ENCODE measurements at regions not wholly inside any gene's neighbourhood (a gene's known extent, or its start where the extent isn't known, plus 50 kb on each side); places are given as distances from the start of the nearest gene placed in this dataset.

- no peak overlapping the region for H3K27ac Mint-ChIP-seq
- H3K4me3 Mint-ChIP-seq = no peak overlapping the region
- H3K9me3 Mint-ChIP-seq = no peaks in the 10 kb centered on the region
- no peak for DNase-seq
- H3K27me3 Mint-ChIP-seq = peaks cover 10 to 20% of the 10 kb centered on the region in 2 donors
- no peaks in the 10 kb centered on the region for H3K36me3 Mint-ChIP-seq (ENCODE audit: insufficient read depth)
- peaks cover 2 to 7% of the 10 kb centered on the region in 2 donors for H3K4me1 Mint-ChIP-seq (ENCODE audit: low read depth in 2 of 2)
- ATAC-seq (replicated peaks) = no peak
These were observed 90.1 kb upstream of the RGMA start for GRCh38 chr15:93179072-93179471.

- H3K27ac Mint-ChIP-seq = no peak overlapping the region
- peaks cover 2 to 7% of the 10 kb centered on the region in 2 donors for H3K4me1 Mint-ChIP-seq (ENCODE audit: low read depth in 2 of 2)
- peaks cover 10 to 23% of the 10 kb centered on the region in 2 donors for H3K27me3 Mint-ChIP-seq
- H3K4me3 Mint-ChIP-seq = no peak overlapping the region
- H3K9me3 Mint-ChIP-seq = no peaks in the 10 kb centered on the region
- no peak for DNase-seq
- H3K36me3 Mint-ChIP-seq (ENCODE audit: insufficient read depth) = no peaks in the 10 kb centered on the region
- no peak for ATAC-seq (replicated peaks)
These were observed 89.4 kb upstream of the RGMA start for GRCh38 chr15:93178371-93178770.

- Mint-ChIP-seq H3K36me3 (ENCODE audit: insufficient read depth) (no peaks in the 10 kb centered on the region), H3K4me1 (ENCODE audit: low read depth in 2 of 2) (peaks cover 2 to 7% of the 10 kb centered on the region in 2 donors), H3K27me3 (peaks cover 26 to 38% of the 10 kb centered on the region in 2 donors), H3K27ac (no peak overlapping the region), H3K9me3 (peaks cover 0 to 2% of the 10 kb centered on the region in 2 donors), H3K4me3 (no peak overlapping the region)
- ATAC-seq (replicated peaks) = no peak
- DNase-seq = no peak
These were observed 87.1 kb upstream of the RGMA start for GRCh38 chr15:93176065-93176464.

DNA sequence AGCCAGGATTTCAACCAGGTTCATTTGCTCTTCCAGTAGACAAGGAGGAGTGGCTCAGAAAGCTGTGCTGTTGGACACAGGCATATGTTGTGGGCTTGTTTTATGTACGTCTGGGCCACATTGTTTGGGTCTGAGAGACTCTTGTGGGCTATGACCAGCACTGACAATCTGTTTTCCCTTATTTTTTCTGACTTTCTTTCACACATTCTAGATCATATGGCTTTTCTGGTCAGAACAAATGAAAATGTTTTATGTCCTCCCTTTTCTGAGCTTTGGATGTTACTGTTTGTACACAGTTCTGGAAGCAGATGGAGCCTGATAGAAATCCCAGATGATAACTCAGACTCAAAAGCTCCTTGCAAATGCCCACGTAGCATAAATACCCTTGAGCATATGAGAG is 85.8 kb upstream of the RGMA start:
- no peak for ATAC-seq (replicated peaks)
- no peak overlapping the region for H3K4me3 Mint-ChIP-seq
- H3K27me3 Mint-ChIP-seq = peaks cover 34 to 48% of the 10 kb centered on the region in 2 donors
- no peaks in the 10 kb centered on the region for H3K36me3 Mint-ChIP-seq (ENCODE audit: insufficient read depth)
- no peak for DNase-seq
- peaks cover 0 to 2% of the 10 kb centered on the region in 2 donors for H3K9me3 Mint-ChIP-seq
- no peak overlapping the region for H3K27ac Mint-ChIP-seq
- peaks cover 2 to 7% of the 10 kb centered on the region in 2 donors for H3K4me1 Mint-ChIP-seq (ENCODE audit: low read depth in 2 of 2)

- Mint-ChIP-seq H3K27ac (no peak overlapping the region), H3K9me3 (peaks cover 0 to 2% of the 10 kb centered on the region in 2 donors), H3K36me3 (ENCODE audit: insufficient read depth) (no peaks in the 10 kb centered on the region), H3K4me3 (no peak overlapping the region), H3K4me1 (ENCODE audit: low read depth in 2 of 2) (peaks cover 0 to 7% of the 10 kb centered on the region in 2 donors), H3K27me3 (peaks cover 40 to 56% of the 10 kb centered on the region in 2 donors)
- ATAC-seq (replicated peaks) (no peak), DNase-seq (no peak)
These were observed 84.4 kb upstream of the RGMA start for GRCh38 chr15:93173369-93173768.

DNA sequence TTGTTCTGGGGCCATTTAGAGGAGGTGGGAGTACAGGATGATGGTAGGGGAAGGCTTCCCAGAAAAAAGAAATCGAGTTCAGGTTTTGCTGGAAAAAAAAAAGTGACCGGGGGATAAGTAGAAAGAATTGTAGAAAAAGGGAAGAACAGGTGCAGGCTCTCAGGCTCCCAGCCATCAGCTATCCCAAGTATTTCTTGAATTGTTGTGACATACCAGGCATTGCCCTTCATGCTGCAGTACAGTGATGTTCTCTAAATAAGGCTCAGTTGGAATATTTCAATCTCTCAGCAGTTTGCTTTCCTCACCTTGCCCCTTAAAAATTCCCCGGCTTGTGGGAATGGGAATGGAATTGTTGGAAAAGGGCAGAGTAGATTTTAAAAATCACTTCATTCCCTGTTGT is 82.5 kb upstream of the RGMA start:
- no peak overlapping the region for H3K4me3 Mint-ChIP-seq
- ATAC-seq (replicated peaks) (no peak), DNase-seq (no peak)
- peaks cover 46 to 72% of the 10 kb centered on the region in 2 donors for H3K27me3 Mint-ChIP-seq
- peaks cover 4 to 14% of the 10 kb centered on the region in 2 donors for H3K4me1 Mint-ChIP-seq (ENCODE audit: low read depth in 2 of 2)
- no peak overlapping the region for H3K27ac Mint-ChIP-seq
- H3K9me3 Mint-ChIP-seq = peaks cover 0 to 2% of the 10 kb centered on the region in 2 donors
- H3K36me3 Mint-ChIP-seq (ENCODE audit: insufficient read depth) = no peaks in the 10 kb centered on the region

- H3K9me3 Mint-ChIP-seq = peaks cover 0 to 2% of the 10 kb centered on the region in 2 donors
- no peak overlapping the region for H3K27ac Mint-ChIP-seq
- DNase-seq (no peak), ATAC-seq (replicated peaks) (no peak)
- peaks cover 3% of the 10 kb centered on the region for H3K36me3 Mint-ChIP-seq (ENCODE audit: insufficient read depth)
- no peak overlapping the region for H3K4me3 Mint-ChIP-seq
- peaks cover 6 to 10% of the 10 kb centered on the region in 2 donors for H3K4me1 Mint-ChIP-seq (ENCODE audit: low read depth in 2 of 2)
- H3K27me3 Mint-ChIP-seq = peaks cover 41 to 71% of the 10 kb centered on the region in 2 donors
These were observed 81.3 kb upstream of the RGMA start for GRCh38 chr15:93170329-93170728.

- no peak for ATAC-seq (replicated peaks)
- H3K4me1 Mint-ChIP-seq (ENCODE audit: low read depth in 2 of 2) = peaks cover 14 to 15% of the 10 kb centered on the region in 2 donors
- DNase-seq = no peak
- H3K4me3 Mint-ChIP-seq = no peak overlapping the region
- no peak overlapping the region for H3K27ac Mint-ChIP-seq
- peaks cover 36 to 57% of the 10 kb centered on the region in 2 donors for H3K27me3 Mint-ChIP-seq
- peaks cover 3% of the 10 kb centered on the region for H3K36me3 Mint-ChIP-seq (ENCODE audit: insufficient read depth)
- H3K9me3 Mint-ChIP-seq = peaks cover 0 to 2% of the 10 kb centered on the region in 2 donors
These were observed 79.9 kb upstream of the RGMA start for GRCh38 chr15:93168910-93169309.

DNA sequence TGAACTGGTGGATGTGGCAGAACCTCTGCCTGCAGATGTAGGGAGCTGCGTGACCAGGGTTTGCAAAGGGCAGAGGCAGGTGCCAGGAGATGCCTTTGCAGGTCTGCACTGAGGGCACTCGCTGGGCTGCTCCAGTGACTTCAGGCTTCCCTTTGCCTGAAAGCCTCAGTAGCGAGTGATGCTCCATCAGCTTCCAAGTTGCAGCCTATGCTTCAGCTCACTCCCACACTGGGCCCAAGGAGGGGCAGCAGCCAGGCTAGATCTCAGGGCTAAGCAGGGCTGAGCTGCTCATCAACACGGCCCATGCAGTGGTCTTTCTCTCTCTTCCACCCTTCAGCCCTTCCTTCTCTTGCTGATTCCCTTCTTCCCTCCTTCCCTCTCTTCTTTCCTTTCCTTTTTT is 78.3 kb upstream of the RGMA start:
- H3K4me1 Mint-ChIP-seq (ENCODE audit: low read depth in 2 of 2) = peaks cover 14 to 15% of the 10 kb centered on the region in 2 donors
- peaks cover 3% of the 10 kb centered on the region for H3K36me3 Mint-ChIP-seq (ENCODE audit: insufficient read depth)
- H3K27ac Mint-ChIP-seq = no peak overlapping the region
- no peak for ATAC-seq (replicated peaks)
- H3K4me3 Mint-ChIP-seq = no peak overlapping the region
- H3K27me3 Mint-ChIP-seq = peaks cover 29 to 51% of the 10 kb centered on the region in 2 donors
- no peaks in the 10 kb centered on the region for H3K9me3 Mint-ChIP-seq
- DNase-seq = no peak

DNA sequence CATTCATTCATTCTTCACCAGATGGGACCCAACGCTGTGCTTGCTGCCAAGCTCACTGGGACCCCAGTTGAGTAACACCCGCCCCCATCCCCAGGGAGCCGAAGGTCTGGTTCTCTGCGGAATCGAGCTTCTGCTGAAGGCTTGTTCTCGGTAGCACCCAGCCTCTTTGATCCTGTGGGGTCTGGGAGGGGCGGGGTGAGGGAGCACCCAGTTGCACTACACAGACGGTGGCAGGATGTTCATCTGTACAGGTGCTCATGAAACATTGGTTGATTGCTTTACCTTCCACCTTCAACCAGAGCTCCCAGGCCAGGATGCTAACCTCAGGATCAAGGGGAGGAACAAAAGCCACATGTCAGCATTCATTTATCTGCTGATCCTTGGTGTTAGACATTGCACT is 77.7 kb upstream of the RGMA start:
- H3K27ac Mint-ChIP-seq = no peak overlapping the region
- H3K36me3 Mint-ChIP-seq (ENCODE audit: insufficient read depth) = peaks cover 3% of the 10 kb centered on the region
- no peak overlapping the region for H3K4me3 Mint-ChIP-seq
- H3K9me3 Mint-ChIP-seq = no peaks in the 10 kb centered on the region
- ATAC-seq (replicated peaks) = peak; percentile 29
- no peak for DNase-seq
- H3K4me1 Mint-ChIP-seq (ENCODE audit: low read depth in 2 of 2) = peaks cover 16 to 18% of the 10 kb centered on the region in 2 donors
- H3K27me3 Mint-ChIP-seq = peaks cover 27 to 55% of the 10 kb centered on the region in 2 donors

DNA sequence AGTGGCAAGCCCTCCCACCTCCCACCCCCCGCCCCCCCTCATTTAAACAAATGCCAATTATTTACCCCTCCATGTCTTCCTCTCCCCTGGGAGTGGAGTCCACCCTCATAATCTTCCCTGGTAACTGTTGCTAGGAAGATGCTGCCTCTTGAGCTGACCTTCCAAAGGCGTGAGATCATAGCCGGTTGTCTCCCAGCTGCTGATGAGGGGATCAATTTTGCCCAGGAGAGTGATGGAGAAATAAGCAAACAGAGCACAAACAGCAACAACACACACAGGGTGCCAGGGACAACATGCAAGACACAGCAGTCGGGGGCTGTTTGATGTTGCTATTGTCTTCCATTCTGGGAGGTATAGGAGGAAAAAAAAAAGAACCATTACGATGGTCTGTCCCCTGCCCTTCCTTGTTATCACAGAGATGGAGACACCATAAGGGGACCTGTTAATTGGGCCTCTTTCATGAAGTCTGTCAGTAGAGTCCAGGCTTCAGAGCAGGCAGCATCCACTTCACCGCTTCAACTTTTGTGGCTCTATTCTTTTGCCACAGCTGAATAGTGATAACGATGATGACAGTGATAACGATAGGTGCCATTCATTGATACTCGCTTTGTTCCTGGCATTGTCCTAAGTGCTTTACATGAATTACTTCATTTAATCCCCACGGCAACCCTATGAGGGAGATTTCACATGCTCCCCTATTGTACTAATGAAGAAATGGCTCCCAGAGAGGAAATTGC is 76.9 kb upstream of the RGMA start:
- no peaks in the 10 kb centered on the region for H3K9me3 Mint-ChIP-seq
- no peak overlapping the region for H3K27ac Mint-ChIP-seq
- ATAC-seq (replicated peaks) = no peak
- peaks cover 18% of the 10 kb centered on the region in 2 donors for H3K4me1 Mint-ChIP-seq (ENCODE audit: low read depth in 2 of 2)
- H3K4me3 Mint-ChIP-seq = no peak overlapping the region
- no peak for DNase-seq
- H3K27me3 Mint-ChIP-seq = peaks cover 19 to 47% of the 10 kb centered on the region in 2 donors
- peaks cover 3% of the 10 kb centered on the region for H3K36me3 Mint-ChIP-seq (ENCODE audit: insufficient read depth)

DNA sequence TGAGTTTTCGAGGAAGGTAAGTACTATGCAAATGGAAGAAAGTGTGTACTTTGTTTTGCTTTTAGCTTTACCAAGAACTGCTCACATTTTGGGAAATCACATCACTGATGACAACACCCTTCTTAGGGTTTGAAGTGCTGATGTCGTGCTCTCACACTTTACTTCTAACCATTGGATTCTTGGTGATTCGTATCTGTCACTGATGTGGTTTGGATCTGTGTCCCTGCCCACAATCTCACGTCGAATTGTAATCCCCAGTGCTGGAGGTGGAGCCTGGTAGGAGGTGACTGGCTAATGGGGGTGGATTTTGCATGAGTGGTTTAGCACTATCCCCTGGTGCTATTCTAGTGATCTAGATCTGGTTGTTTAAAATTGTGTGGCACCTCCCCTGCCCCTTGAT is 75.4 kb upstream of the RGMA start:
- no peak overlapping the region for H3K4me3 Mint-ChIP-seq
- ATAC-seq (replicated peaks) = peak; percentile 84
- H3K27me3 Mint-ChIP-seq = peaks cover 13 to 38% of the 10 kb centered on the region in 2 donors

DNA sequence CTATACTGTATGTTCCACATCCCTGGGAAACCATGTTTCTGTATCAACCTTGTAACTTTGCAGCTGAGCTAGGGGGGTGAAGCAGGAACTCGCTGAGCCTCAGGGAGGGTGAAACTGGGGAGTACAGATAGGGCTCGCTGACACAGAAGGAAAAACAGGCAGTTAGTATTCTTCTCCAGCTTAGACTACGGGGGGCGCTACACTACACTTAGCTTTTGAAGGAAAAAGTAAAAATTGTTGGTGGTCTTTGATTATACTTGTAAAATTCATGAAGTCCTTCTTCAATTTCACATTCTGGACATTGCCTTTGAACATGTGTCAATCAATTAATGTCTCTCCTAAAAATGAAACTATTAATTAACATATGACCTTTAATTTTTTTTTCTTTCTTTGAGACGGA is 73.5 kb upstream of the RGMA start:
- no peak overlapping the region for H3K4me3 Mint-ChIP-seq
- H3K9me3 Mint-ChIP-seq = no peaks in the 10 kb centered on the region
- peaks cover 14 to 18% of the 10 kb centered on the region in 2 donors for H3K4me1 Mint-ChIP-seq (ENCODE audit: low read depth in 2 of 2)
- DNase-seq (no peak), ATAC-seq (replicated peaks) (no peak)
- H3K36me3 Mint-ChIP-seq (ENCODE audit: insufficient read depth) = peaks cover 3% of the 10 kb centered on the region
- peaks cover 0 to 23% of the 10 kb centered on the region in 2 donors for H3K27me3 Mint-ChIP-seq
- H3K27ac Mint-ChIP-seq = no peak overlapping the region

More for the DNA sequence above, 75.4 kb upstream of the RGMA start:
- peaks cover 18% of the 10 kb centered on the region in 2 donors for H3K4me1 Mint-ChIP-seq (ENCODE audit: low read depth in 2 of 2)
- peak overlapping the region in 1 of 2 donors; percentile 10 for H3K27ac Mint-ChIP-seq
- H3K9me3 Mint-ChIP-seq = no peaks in the 10 kb centered on the region
- DNase-seq = peak in 2 of 3 experiments; percentile 12 to 18
- H3K36me3 Mint-ChIP-seq (ENCODE audit: insufficient read depth) = peaks cover 3% of the 10 kb centered on the region

GRCh38 chr15:93159930-93160329 is 70.9 kb upstream of the RGMA start:
- no peaks in the 10 kb centered on the region for H3K36me3 Mint-ChIP-seq (ENCODE audit: insufficient read depth)
- H3K27ac Mint-ChIP-seq = no peak overlapping the region
- H3K4me1 Mint-ChIP-seq (ENCODE audit: low read depth in 2 of 2) = peaks cover 9 to 12% of the 10 kb centered on the region in 2 donors
- ATAC-seq (replicated peaks) = no peak
- no peak for DNase-seq
- H3K9me3 Mint-ChIP-seq = no peaks in the 10 kb centered on the region
- H3K4me3 Mint-ChIP-seq = no peak overlapping the region
- H3K27me3 Mint-ChIP-seq = peaks cover 0 to 8% of the 10 kb centered on the region in 2 donors

All from effector memory CD8-positive, alpha-beta T cell (primary cell).